ENCODE measurements at regions not wholly inside any gene's neighbourhood (a gene's known extent, or its start where the extent isn't known, plus 50 kb on each side); places are given as distances from the start of the nearest gene placed in this dataset.

DNA sequence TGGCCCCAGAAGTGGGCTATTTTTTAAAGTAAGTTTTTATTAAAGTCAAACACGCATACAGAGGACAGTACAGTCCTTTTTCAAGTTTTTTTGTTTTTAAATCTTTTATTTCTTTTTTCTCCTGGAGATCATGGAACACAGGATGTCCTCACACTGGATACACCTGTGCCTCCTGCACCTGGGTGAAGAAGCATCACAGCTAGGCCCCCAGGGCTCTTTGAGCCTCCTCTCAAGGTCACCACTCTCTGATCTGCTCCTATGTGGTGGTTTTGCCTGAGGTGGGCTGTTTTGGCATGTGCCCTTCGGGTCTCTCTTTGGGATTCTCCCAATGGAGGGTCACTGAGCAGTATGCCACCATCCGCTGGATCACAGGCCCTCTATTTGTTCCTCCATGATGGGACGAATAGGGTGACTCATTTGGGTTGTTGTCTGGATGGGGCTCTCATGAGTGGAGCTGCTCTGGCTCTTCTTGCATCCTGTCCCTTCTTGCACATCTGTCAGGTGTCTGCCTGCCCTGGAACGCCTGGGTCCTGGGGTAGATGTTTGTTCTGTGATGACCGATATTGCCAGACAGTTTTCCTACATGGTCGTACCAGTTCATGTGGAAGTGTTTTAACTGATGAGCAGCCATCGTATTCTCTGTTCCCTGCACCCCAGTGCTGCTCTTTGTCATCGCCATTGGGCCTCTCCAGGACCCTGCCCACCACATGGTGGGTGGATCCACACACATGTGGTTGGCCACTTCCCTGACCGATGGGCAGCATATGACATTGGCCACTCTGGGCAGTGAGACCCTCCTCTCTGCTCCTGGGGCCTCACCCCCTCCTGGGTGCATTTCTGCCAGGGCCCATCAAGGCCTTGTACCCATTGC is 55.2 kb upstream of the MED9 start:
- in situ Hi-C loops (cut with HindIII; ENCODE audit: low pct_unique_long_range_greater_than_20kb, low sequenced_read_pairs), result no loop called here
- no peak for TF ChIP-seq JUND (IDR thresholded peaks at IDR 0.05; ENCODE audit: low read depth)
- DNase-seq (ENCODE audit: low read depth in 1 of 2, low spot score in 1 of 2), result no peak

GRCh38 chr17:17422217-17422610 is 54.6 kb upstream of the MED9 start:
- in situ Hi-C loops (cut with HindIII; ENCODE audit: low pct_unique_long_range_greater_than_20kb, low sequenced_read_pairs), result no loop called here
- no peak for DNase-seq (ENCODE audit: low read depth in 1 of 2, low spot score in 1 of 2)
- TF ChIP-seq JUND (IDR thresholded peaks at IDR 0.05; ENCODE audit: low read depth), result no peak

- no peak for DNase-seq (ENCODE audit: low read depth in 1 of 2, low spot score in 1 of 2)
- TF ChIP-seq JUND (IDR thresholded peaks at IDR 0.05; ENCODE audit: low read depth), result no peak
- in situ Hi-C loops (cut with HindIII; ENCODE audit: low pct_unique_long_range_greater_than_20kb, low sequenced_read_pairs), result no loop called here
Observed at GRCh38 chr17:17422641-17423040, 54.2 kb upstream of the MED9 start.

GRCh38 chr17:17423656-17424055 is 53.1 kb upstream of the MED9 start:
- in situ Hi-C loops (cut with HindIII; ENCODE audit: low pct_unique_long_range_greater_than_20kb, low sequenced_read_pairs), result no loop called here
- TF ChIP-seq JUND (IDR thresholded peaks at IDR 0.05; ENCODE audit: low read depth), result no peak

GRCh38 chr17:17424552-17424951 is 52.2 kb upstream of the MED9 start:
- in situ Hi-C loops (cut with HindIII; ENCODE audit: low pct_unique_long_range_greater_than_20kb, low sequenced_read_pairs), result no loop called here
- no peak for DNase-seq (ENCODE audit: low read depth in 1 of 2, low spot score in 1 of 2)
- TF ChIP-seq JUND (IDR thresholded peaks at IDR 0.05; ENCODE audit: low read depth), result no peak

More at GRCh38 chr17:17423656-17424055, 53.1 kb upstream of the MED9 start:
- DNase-seq (ENCODE audit: low read depth in 1 of 2, low spot score in 1 of 2), result no peak

- DNase-seq (ENCODE audit: low read depth in 1 of 2, low spot score in 1 of 2), result no peak
- in situ Hi-C loops (cut with HindIII; ENCODE audit: low pct_unique_long_range_greater_than_20kb, low sequenced_read_pairs), result no loop called here
- TF ChIP-seq JUND (IDR thresholded peaks at IDR 0.05; ENCODE audit: low read depth), result no peak
Observed at GRCh38 chr17:17425005-17425404, 51.8 kb upstream of the MED9 start.

DNA sequence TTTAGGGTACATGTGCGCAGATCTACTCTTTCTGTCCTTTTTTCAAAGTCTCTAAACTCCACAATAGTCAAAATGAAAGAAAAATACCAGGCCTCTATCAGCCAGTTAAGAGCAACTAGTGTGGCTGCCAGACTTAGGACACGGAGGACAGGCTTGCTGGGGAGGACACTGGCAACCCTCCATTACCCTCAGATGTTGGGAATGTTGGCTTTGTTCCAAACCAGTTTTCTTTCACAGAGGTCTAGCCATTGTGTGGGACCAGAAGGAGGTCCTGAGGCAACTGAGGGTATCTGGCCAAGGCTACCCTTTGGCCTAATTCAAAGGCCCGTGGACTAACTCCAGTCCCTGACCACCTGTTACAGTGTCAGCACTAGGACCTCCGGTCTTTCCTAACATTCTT is 51.2 kb upstream of the MED9 start:
- in situ Hi-C loops (cut with HindIII; ENCODE audit: low pct_unique_long_range_greater_than_20kb, low sequenced_read_pairs), result no loop called here
- TF ChIP-seq JUND (IDR thresholded peaks at IDR 0.05; ENCODE audit: low read depth), result no peak
- no peak for DNase-seq (ENCODE audit: low read depth in 1 of 2, low spot score in 1 of 2)

DNA sequence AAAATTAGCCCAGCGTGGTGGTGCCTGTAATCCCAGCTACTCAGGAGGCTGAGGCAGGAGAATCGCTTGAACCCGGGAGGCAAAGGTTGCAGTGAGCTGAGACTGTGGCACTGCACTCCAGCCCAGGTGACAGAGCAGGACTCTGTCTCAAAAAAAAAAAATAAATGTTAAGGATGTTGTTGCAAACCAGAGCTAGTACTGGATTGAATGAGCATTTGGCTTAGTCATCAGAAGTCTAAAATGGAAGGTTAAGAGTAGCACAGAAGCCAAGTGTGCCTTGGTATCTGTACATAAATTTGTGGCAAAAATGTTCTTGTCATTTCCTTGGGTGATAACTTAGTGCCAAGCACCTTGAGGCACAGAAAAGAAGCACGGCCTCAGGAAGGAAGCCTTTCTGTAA is 50.6 kb upstream of the MED9 start:
- no peak for DNase-seq (ENCODE audit: low read depth in 1 of 2, low spot score in 1 of 2)
- TF ChIP-seq JUND (IDR thresholded peaks at IDR 0.05; ENCODE audit: low read depth), result no peak
- in situ Hi-C loops (cut with HindIII; ENCODE audit: low pct_unique_long_range_greater_than_20kb, low sequenced_read_pairs), result no loop called here

Data from T47D (cell line).